ENCODE measurements at regions not wholly inside any gene's neighbourhood (a gene's known extent, or its start where the extent isn't known, plus 50 kb on each side); places are given as distances from the start of the nearest gene placed in this dataset.
A peak's percentile ranks its signal among the peaks of the same experiment; 100 is the strongest.

DNA sequence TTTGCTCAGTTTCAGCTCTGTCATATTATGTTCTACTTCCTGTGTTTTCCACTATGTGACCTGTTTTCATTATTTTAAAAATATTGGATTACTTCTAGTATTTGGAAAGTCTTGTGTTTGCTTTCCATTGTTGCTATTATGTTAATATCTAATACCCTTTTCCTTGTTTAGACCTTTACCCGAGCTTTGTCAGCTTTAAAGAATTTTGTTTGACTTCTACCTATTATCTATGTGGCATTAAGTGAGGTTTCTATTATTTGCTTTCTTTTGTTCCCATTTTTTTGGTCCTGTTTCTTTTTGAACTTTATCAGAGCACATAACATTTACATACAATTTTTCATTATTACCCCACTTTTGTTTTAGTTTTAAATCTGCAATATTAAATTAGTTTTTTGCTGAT is 202.7 kb downstream of the MANEA start:
- no peak overlapping the region for H3K9ac ChIP-seq (ENCODE audit: low read length)
- no peak overlapping the region for H3K4ac ChIP-seq (ENCODE audit: low read depth, low read length)
- DNase-seq = no peak
- H2BK15ac ChIP-seq (replicated peaks; ENCODE audit: low read depth) = no peak overlapping the region
- no peaks in the 10 kb centered on the region for H3K27me3 ChIP-seq (ENCODE audit: insufficient read depth, low read length, poor library complexity)
- H3K18ac ChIP-seq (ENCODE audit: low read length) = no peak overlapping the region
- no peak overlapping the region for H2BK5ac ChIP-seq (ENCODE audit: low read length)
- H3K56ac ChIP-seq (ENCODE audit: low read length) = no peak overlapping the region
- no peak overlapping the region for H2BK120ac ChIP-seq (ENCODE audit: low read depth, low read length)
- H3K4me2 ChIP-seq (ENCODE audit: low read length) = no peak overlapping the region
- H3K79me1 ChIP-seq (ENCODE audit: low read length) = no peaks in the 10 kb centered on the region
- H3K4me3 ChIP-seq (ENCODE audit: low read length) = no peak overlapping the region
- H2AK5ac ChIP-seq (ENCODE audit: low read length) = no peak overlapping the region
- no peaks in the 10 kb centered on the region for H3K36me3 ChIP-seq (ENCODE audit: control insufficient read depth, insufficient read depth, low read length)
- no peaks in the 10 kb centered on the region for H3K79me2 ChIP-seq (ENCODE audit: control insufficient read depth, insufficient read depth, low read length)
- no peak overlapping the region for H4K8ac ChIP-seq (ENCODE audit: low read depth, low read length)
- no peak overlapping the region for H3K23ac ChIP-seq (ENCODE audit: low read length)
- no peaks in the 10 kb centered on the region for H3K4me1 ChIP-seq (ENCODE audit: control insufficient read depth, low read depth, low read length)
- WGBS (ENCODE audit: extremely low coverage, insufficient coverage, low lambda C conversion rate) = no CpG with 5 or more reads among the region's 1 CpG
- H3K27ac ChIP-seq (ENCODE audit: low read depth, low read length) = no peak overlapping the region
- H4K5ac ChIP-seq (ENCODE audit: low read length) = no peak overlapping the region

DNA sequence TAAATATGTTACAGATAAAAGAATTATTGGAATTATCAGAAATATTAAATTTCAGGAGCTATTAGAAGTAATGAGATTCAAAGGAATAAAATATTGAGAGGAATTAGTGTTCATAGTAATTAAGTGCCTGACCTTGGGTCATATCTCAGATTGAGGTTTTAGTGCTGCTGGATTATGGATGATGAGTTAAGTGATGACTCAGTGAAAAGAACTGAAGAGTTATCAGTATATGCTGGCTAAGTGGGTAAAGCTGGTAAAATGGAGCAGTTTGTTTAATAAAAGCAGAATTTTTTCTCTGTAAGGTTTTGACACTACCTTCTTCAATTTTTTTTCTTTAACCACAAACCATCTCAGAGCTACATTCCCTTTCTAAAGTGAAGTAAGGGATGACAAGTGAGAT is 206.7 kb downstream of the MANEA start:
- Histone ChIP-seq H2BK120ac (ENCODE audit: low read depth, low read length) (no peak overlapping the region), H3K79me1 (ENCODE audit: low read length) (no peaks in the 10 kb centered on the region), H3K56ac (ENCODE audit: low read length) (no peak overlapping the region), H3K4me2 (ENCODE audit: low read length) (no peak overlapping the region), H3K4me1 (ENCODE audit: control insufficient read depth, low read depth, low read length) (no peaks in the 10 kb centered on the region), H2BK5ac (ENCODE audit: low read length) (no peak overlapping the region), H4K5ac (ENCODE audit: low read length) (no peak overlapping the region), H3K27ac (ENCODE audit: low read depth, low read length) (no peak overlapping the region), H4K8ac (ENCODE audit: low read depth, low read length) (no peak overlapping the region), H3K79me2 (ENCODE audit: control insufficient read depth, insufficient read depth, low read length) (no peaks in the 10 kb centered on the region), H3K4ac (ENCODE audit: low read depth, low read length) (no peak overlapping the region), H3K23ac (ENCODE audit: low read length) (no peak overlapping the region), H2AK5ac (ENCODE audit: low read length) (no peak overlapping the region), H3K36me3 (ENCODE audit: control insufficient read depth, insufficient read depth, low read length) (no peaks in the 10 kb centered on the region), H3K9ac (ENCODE audit: low read length) (no peak overlapping the region), H2BK15ac (replicated peaks; ENCODE audit: low read depth) (no peak overlapping the region), H3K18ac (ENCODE audit: low read length) (no peak overlapping the region), H3K27me3 (ENCODE audit: insufficient read depth, low read length, poor library complexity) (no peaks in the 10 kb centered on the region), H3K4me3 (ENCODE audit: low read length) (no peak overlapping the region)
- no peak for DNase-seq

DNA sequence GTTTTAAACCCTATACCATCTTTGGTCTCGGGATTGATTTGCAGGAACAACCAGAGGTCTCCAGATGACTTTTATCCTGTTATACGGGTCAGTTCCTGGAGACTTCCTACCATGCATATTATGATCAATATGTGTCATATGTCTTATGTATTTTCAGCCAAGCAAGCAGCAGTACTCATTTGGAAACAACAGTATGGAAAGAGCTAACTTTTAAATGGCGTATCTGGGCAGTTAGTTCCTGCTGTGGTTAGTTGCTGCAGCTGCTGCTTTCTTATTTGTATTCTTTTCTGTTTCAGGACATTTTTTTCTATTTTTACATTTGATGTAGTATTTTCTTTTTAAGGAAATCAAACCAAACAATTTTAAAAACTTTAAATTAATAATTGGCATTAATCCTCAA is 207.5 kb downstream of the MANEA start:
- H3K4me3 ChIP-seq (ENCODE audit: low read length) = no peak overlapping the region
- no peak overlapping the region for H4K5ac ChIP-seq (ENCODE audit: low read length)
- H4K8ac ChIP-seq (ENCODE audit: low read depth, low read length) = no peak overlapping the region
- H3K4ac ChIP-seq (ENCODE audit: low read depth, low read length) = no peak overlapping the region
- H3K56ac ChIP-seq (ENCODE audit: low read length) = no peak overlapping the region
- no peak overlapping the region for H3K18ac ChIP-seq (ENCODE audit: low read length)
- H3K27ac ChIP-seq (ENCODE audit: low read depth, low read length) = no peak overlapping the region
- H3K9ac ChIP-seq (ENCODE audit: low read length) = no peak overlapping the region
- H2BK120ac ChIP-seq (ENCODE audit: low read depth, low read length) = no peak overlapping the region
- DNase-seq = no peak
- no peak overlapping the region for H3K23ac ChIP-seq (ENCODE audit: low read length)
- H2AK5ac ChIP-seq (ENCODE audit: low read length) = no peak overlapping the region
- H3K79me2 ChIP-seq (ENCODE audit: control insufficient read depth, insufficient read depth, low read length) = no peaks in the 10 kb centered on the region
- H2BK5ac ChIP-seq (ENCODE audit: low read length) = no peak overlapping the region
- no peak overlapping the region for H2BK15ac ChIP-seq (replicated peaks; ENCODE audit: low read depth)
- no peaks in the 10 kb centered on the region for H3K36me3 ChIP-seq (ENCODE audit: control insufficient read depth, insufficient read depth, low read length)
- H3K27me3 ChIP-seq (ENCODE audit: insufficient read depth, low read length, poor library complexity) = no peaks in the 10 kb centered on the region
- no CpG with 5 or more reads among the region's 3 CpGs for WGBS (ENCODE audit: extremely low coverage, insufficient coverage, low lambda C conversion rate)
- H3K4me2 ChIP-seq (ENCODE audit: low read length) = no peak overlapping the region
- H3K79me1 ChIP-seq (ENCODE audit: low read length) = no peaks in the 10 kb centered on the region
- no peaks in the 10 kb centered on the region for H3K4me1 ChIP-seq (ENCODE audit: control insufficient read depth, low read depth, low read length)

DNA sequence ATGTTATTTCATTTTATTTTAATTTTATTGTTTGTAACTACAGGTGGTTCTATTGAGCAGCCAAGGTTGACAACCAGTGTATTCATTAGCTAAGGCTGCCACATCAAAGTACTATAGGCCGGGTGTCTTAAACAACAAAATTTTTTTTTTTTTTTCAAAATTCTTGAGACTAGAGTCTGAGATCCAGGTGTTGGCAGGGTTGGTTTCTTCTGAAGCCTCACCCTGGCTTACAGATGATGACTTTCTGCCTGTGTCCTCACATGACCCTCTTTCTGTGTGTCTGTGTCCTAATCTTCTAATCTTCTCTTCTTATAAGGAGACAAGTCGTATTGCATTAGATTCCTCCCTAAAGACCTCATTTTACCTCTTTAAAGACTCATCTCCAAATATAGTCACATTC is 208.4 kb downstream of the MANEA start:
- WGBS (ENCODE audit: extremely low coverage, insufficient coverage, low lambda C conversion rate) = no CpG with 5 or more reads among the region's 2 CpGs
- no peak overlapping the region for H2AK5ac ChIP-seq (ENCODE audit: low read length)
- H3K18ac ChIP-seq (ENCODE audit: low read length) = no peak overlapping the region
- H3K4me1 ChIP-seq (ENCODE audit: control insufficient read depth, low read depth, low read length) = no peaks in the 10 kb centered on the region
- H3K27ac ChIP-seq (ENCODE audit: low read depth, low read length) = no peak overlapping the region
- H3K56ac ChIP-seq (ENCODE audit: low read length) = no peak overlapping the region
- no peak for DNase-seq
- H3K4ac ChIP-seq (ENCODE audit: low read depth, low read length) = no peak overlapping the region
- peak overlapping the region; percentile 5 for H4K8ac ChIP-seq (ENCODE audit: low read depth, low read length)
- no peak overlapping the region for H3K4me3 ChIP-seq (ENCODE audit: low read length)
- H2BK5ac ChIP-seq (ENCODE audit: low read length) = no peak overlapping the region
- H3K36me3 ChIP-seq (ENCODE audit: control insufficient read depth, insufficient read depth, low read length) = no peaks in the 10 kb centered on the region
- H3K79me2 ChIP-seq (ENCODE audit: control insufficient read depth, insufficient read depth, low read length) = no peaks in the 10 kb centered on the region
- H3K9ac ChIP-seq (ENCODE audit: low read length) = no peak overlapping the region
- no peak overlapping the region for H2BK15ac ChIP-seq (replicated peaks; ENCODE audit: low read depth)
- H3K27me3 ChIP-seq (ENCODE audit: insufficient read depth, low read length, poor library complexity) = no peaks in the 10 kb centered on the region
- no peaks in the 10 kb centered on the region for H3K79me1 ChIP-seq (ENCODE audit: low read length)
- no peak overlapping the region for H3K4me2 ChIP-seq (ENCODE audit: low read length)
- H2BK120ac ChIP-seq (ENCODE audit: low read depth, low read length) = no peak overlapping the region
- no peak overlapping the region for H3K23ac ChIP-seq (ENCODE audit: low read length)
- no peak overlapping the region for H4K5ac ChIP-seq (ENCODE audit: low read length)

DNA sequence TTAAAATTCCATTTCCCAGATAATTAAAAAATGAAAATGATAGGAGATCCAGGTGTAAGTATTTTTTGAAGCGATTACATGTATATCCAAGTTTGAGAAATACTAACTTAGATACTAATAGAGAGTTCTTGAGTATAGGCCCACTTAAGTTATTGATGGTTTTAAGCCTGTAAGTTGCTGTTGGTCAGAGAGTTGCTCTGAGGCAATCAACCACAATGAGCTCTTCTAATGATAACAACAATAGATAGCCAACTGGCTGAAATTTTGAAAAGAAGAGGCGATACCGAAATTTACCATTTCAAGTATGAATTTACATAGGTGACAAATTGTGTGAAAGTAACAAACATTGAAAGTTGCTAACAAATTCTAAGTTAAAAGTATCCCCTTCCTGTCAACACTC is 209.5 kb downstream of the MANEA start:
- no peak for DNase-seq
- H3K27ac ChIP-seq (ENCODE audit: low read depth, low read length) = no peak overlapping the region
- H2BK5ac ChIP-seq (ENCODE audit: low read length) = no peak overlapping the region
- H4K5ac ChIP-seq (ENCODE audit: low read length) = no peak overlapping the region
- no peak overlapping the region for H2BK120ac ChIP-seq (ENCODE audit: low read depth, low read length)
- H3K9ac ChIP-seq (ENCODE audit: low read length) = no peak overlapping the region
- H3K27me3 ChIP-seq (ENCODE audit: insufficient read depth, low read length, poor library complexity) = no peaks in the 10 kb centered on the region
- no peak overlapping the region for H2AK5ac ChIP-seq (ENCODE audit: low read length)
- no peaks in the 10 kb centered on the region for H3K79me1 ChIP-seq (ENCODE audit: low read length)
- H3K56ac ChIP-seq (ENCODE audit: low read length) = no peak overlapping the region
- H3K18ac ChIP-seq (ENCODE audit: low read length) = no peak overlapping the region
- no peak overlapping the region for H4K8ac ChIP-seq (ENCODE audit: low read depth, low read length)
- H2BK15ac ChIP-seq (replicated peaks; ENCODE audit: low read depth) = no peak overlapping the region
- H3K4ac ChIP-seq (ENCODE audit: low read depth, low read length) = no peak overlapping the region
- no peak overlapping the region for H3K4me2 ChIP-seq (ENCODE audit: low read length)
- no peak overlapping the region for H3K23ac ChIP-seq (ENCODE audit: low read length)
- H3K4me3 ChIP-seq (ENCODE audit: low read length) = no peak overlapping the region
- WGBS (ENCODE audit: extremely low coverage, insufficient coverage, low lambda C conversion rate) = no CpG with 5 or more reads among the region's 3 CpGs
- no peaks in the 10 kb centered on the region for H3K36me3 ChIP-seq (ENCODE audit: control insufficient read depth, insufficient read depth, low read length)
- H3K79me2 ChIP-seq (ENCODE audit: control insufficient read depth, insufficient read depth, low read length) = no peaks in the 10 kb centered on the region
- no peaks in the 10 kb centered on the region for H3K4me1 ChIP-seq (ENCODE audit: control insufficient read depth, low read depth, low read length)

DNA sequence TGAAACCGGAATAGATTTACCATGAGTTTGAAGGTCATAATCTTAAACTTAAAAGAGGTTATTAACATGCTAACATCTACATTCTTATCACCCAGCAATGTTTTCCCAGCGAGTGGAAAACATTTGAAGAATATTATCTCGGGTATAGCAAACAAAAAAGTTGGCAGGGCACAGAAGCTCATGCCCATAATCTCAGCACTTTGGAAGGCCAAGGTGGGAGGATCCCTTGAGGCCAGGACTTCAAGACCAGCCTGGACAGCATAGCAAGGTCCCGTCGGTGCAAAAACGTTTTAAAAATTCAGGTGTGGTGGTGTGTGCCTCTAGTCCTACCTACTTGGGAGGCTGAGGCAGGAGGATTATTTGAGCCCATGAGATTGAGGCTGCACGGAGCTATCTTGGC is 213.5 kb downstream of the MANEA start:
- no peak overlapping the region for H3K18ac ChIP-seq (ENCODE audit: low read length)
- no peaks in the 10 kb centered on the region for H3K36me3 ChIP-seq (ENCODE audit: control insufficient read depth, insufficient read depth, low read length)
- no peak overlapping the region for H3K56ac ChIP-seq (ENCODE audit: low read length)
- H3K27me3 ChIP-seq (ENCODE audit: insufficient read depth, low read length, poor library complexity) = no peaks in the 10 kb centered on the region
- no peak overlapping the region for H4K5ac ChIP-seq (ENCODE audit: low read length)
- no peak overlapping the region for H3K4me2 ChIP-seq (ENCODE audit: low read length)
- H2AK5ac ChIP-seq (ENCODE audit: low read length) = no peak overlapping the region
- H4K8ac ChIP-seq (ENCODE audit: low read depth, low read length) = no peak overlapping the region
- H2BK15ac ChIP-seq (replicated peaks; ENCODE audit: low read depth) = no peak overlapping the region
- H3K23ac ChIP-seq (ENCODE audit: low read length) = no peak overlapping the region
- no peak overlapping the region for H2BK120ac ChIP-seq (ENCODE audit: low read depth, low read length)
- H3K79me2 ChIP-seq (ENCODE audit: control insufficient read depth, insufficient read depth, low read length) = no peaks in the 10 kb centered on the region
- no peak overlapping the region for H3K4me3 ChIP-seq (ENCODE audit: low read length)
- DNase-seq = no peak
- no peaks in the 10 kb centered on the region for H3K79me1 ChIP-seq (ENCODE audit: low read length)
- H2BK5ac ChIP-seq (ENCODE audit: low read length) = no peak overlapping the region
- no peak overlapping the region for H3K4ac ChIP-seq (ENCODE audit: low read depth, low read length)
- no peak overlapping the region for H3K9ac ChIP-seq (ENCODE audit: low read length)
- WGBS (ENCODE audit: extremely low coverage, insufficient coverage, low lambda C conversion rate) = no CpG with 5 or more reads among the region's 7 CpGs
- H3K4me1 ChIP-seq (ENCODE audit: control insufficient read depth, low read depth, low read length) = no peaks in the 10 kb centered on the region
- no peak overlapping the region for H3K27ac ChIP-seq (ENCODE audit: low read depth, low read length)
